ENCODE measurements at regions not wholly inside any gene's neighbourhood (a gene's known extent, or its start where the extent isn't known, plus 50 kb on each side); places are given as distances from the start of the nearest gene placed in this dataset.
"Not testable (repeated sequence)": the region's sequence is repeated elsewhere in the genome, so short reads cannot be mapped to it uniquely, and the experiment has no call there.

DNA sequence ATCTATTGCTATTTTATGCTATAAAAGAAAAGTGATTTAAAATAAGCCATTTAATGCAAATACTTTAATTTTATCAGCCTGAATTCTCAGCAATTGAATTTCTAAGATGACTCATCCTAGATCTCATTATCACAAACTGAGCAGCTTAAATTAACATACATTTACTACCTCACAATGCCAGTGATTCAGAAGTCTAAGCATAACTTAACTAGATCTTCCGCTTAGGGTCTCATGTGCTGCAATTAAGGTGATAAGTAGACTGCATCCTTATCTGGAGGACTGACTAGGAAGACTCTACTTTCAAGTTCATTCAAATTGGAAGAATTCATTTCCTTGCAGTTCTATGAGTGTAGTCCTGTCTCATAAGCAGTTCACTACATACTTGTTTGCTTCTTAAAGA lies 286.6 kb downstream of the COL11A1 start:
- DNase-seq = no peak

DNA sequence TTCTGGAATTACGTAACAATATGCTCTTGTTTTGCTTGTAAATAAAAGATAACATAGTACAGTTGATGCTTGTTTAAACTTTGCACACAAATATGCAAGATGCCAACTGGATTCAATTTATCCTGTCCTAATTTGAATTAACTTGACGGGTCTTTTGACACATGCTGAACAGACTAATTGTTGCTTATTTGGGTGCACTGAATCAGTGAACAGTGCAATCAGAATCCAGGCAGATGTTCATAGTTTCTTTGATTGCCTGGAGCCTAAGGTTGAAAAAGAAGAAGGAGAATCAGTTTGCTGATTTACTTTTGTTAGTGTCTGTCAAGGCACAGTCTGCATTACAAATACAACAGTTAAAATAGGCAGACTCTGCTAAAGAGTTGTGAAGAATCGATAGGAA lies 307.9 kb downstream of the COL11A1 start:
- DNase-seq = no peak

DNA sequence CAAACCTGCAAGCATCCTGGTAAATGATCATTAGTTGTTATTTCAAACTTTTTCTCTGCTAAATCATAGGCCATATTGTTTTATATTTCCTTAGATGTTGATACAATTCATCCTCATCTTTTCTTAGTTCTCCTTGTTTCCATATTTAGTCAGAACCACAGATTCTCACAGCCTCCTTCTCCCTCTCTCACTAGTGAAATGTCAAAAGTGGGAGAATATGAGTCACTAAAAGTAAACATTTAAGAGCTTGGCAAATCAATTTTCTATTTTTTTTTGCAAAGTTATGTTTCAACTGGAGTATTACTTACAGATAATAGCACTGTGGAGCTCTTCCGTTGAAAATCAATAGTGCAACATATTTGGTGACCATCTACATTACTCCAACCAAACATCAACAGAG lies 308.8 kb downstream of the COL11A1 start:
- no peak for DNase-seq

DNA sequence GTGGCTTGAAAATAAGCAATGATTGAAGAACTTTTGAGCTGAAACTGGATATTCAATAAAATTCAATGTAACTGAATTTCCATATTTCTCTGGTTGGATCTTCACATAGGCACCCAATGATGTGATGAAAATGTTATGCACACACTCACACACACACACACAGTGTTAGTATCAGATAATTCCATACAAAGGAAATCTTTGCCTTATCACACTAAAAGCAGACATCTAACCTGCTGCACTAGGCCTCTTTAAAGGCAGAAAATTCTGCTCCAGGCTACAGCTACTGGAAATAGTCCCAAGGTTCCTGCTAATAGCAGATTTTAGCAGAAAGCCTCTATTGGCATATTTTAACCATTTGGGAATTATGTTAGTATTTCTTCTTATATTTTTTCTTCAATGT lies 309.6 kb downstream of the COL11A1 start:
- no peak for DNase-seq

DNA sequence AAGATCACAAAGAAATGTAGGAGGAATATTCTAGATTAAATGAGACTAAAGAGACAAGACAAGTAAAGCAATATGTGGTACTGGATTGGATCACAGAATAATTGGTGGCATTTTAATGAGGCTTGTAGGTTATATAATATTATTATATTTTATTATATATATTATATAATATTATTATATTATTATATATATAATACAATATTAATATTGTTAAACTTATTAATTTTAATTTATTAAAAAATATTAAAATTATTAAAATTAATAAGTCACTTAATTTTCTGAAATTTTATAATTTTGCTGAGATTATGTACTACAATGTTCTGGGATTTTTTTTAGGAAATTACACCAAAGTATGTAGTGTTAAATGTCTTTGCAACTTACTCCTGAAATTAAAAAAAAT lies 311.9 kb downstream of the COL11A1 start:
- no peak for DNase-seq

DNA sequence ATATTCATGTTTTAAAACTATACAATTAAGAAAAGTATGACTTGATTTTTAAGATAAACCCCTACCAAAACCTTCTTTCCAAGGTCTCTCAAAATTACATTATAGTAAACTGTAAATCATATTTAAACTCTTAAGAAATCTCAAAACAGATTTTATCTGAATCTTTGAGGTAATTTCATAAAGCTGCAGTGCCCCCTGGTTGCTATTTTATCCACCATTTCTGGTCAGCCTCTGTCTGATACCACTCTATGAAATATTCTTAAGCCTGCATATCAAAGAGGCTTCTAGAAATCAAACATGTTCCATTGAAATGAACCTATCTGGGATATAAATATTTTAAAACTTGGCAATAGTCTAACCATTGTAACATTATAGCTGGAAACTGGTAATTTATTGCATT lies 317.3 kb downstream of the COL11A1 start:
- peak in 2 of 3 donors; percentile 8 to 19 for DNase-seq

DNA sequence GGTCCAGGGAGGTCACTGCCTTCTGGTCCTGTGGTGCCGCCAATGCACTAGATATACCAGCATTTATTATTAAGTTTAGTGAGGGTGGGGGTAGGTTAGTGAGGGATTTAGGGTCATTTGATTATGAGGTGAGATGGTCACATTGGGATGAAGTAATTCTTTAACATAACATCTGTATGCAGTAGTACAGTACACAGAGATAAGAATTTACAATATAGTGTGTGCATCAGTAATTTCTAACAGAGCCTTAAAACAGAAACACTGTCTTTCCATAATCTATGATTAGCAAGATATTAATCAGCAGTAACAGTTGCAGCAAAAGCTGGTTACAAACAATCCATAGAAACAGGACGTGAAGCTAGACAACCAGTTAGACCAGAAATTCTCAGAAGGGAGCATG lies 318.4 kb downstream of the COL11A1 start:
- not testable (repeated sequence) for DNase-seq

DNA sequence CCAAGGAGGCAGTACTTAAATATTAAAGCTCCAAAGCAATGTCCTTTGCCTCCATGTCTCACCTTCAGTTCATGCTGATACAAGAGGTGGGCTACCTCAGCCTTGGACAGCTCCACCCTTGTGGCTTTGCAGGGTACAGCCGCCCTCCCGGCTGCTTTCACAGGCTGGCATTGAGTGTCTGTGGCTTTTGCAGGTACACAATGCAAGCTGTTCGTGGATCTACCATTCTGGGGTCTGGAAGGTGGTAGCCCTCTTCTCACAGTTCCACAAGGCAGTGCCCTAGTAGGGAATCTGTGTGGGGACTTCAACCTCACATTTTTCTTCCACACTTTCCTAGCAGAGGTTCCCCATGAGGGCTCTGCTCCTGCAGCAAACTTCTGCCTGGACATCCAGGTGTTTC lies 324.8 kb downstream of the COL11A1 start:
- DNase-seq = no peak

DNA sequence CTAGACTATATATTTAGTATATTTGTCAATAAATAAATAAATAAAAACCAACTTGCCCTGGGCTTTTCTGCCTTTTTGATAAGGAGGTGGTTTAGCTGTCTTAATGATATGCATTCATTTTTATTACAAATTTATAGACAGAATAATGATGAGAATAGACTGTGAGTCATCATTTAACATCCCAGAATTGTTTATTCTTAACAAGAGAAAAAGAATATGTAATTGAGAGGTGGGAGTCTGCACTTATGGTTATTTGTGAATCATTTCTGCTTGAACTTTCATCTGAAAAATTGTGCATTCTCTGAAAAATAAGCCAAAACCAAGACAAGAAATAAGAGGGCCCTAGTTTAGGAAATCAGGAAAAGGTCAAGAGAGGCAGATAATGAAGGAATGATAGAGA lies 326.2 kb downstream of the COL11A1 start:
- no peak for DNase-seq

DNA sequence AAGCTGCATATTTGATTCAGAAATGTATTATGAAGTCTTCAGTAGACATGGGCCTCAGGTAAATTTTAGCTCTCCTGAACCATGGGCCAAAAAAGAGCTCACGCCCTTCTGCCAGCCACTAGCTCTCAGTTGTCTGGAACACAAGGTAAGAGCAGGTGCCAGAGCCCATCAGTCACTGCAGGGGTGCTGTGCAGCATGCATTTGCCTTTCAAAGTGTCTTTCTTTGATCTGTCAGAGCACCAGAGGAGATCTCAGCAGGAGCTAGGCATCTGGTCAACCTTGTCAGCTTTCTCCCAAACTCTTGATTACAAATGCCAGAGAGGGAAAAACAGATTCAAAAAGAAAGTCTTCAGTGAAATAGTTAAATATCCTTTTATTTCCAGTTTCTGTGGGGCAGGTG lies 332.3 kb downstream of the COL11A1 start:
- no peak for DNase-seq

DNA sequence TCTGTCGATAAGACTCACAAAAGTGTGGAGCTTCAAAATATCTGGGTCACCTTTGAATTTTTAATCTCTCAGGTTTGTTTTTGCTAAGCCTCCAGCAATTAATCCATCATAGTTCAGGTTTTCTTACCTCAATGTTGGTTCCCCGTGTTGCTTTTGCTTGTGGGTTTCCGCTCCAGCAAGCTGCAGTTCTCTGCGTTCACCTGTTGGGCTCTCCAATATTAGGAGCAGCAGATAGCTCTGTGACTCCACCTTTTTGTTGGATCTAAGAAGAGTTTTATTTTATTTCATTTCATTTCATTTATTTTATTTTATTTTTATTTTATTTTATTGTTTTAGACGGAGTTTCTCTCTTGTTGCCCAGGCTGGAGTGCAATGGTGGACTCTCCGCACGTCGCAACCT lies 335.5 kb downstream of the COL11A1 start:
- DNase-seq = no peak

DNA sequence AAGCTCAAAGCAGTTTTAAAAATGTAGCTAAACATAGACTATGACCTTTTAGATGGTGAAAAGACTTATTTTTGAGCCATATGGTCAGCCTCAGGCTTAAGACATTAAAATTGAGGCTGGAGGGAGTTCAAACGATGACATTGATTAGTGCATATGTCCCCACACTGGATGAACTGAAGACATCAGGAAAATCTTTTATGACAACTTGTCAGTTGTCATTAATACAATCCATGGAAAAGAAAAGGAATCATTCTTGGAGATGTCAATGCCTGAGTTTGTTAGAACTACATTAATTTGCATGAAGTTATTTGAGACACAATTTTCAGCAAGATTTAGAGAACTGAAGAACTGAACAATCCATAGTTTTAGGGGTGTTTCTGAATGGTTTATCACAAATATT lies 349.9 kb downstream of the COL11A1 start:
- no peak for DNase-seq

DNA sequence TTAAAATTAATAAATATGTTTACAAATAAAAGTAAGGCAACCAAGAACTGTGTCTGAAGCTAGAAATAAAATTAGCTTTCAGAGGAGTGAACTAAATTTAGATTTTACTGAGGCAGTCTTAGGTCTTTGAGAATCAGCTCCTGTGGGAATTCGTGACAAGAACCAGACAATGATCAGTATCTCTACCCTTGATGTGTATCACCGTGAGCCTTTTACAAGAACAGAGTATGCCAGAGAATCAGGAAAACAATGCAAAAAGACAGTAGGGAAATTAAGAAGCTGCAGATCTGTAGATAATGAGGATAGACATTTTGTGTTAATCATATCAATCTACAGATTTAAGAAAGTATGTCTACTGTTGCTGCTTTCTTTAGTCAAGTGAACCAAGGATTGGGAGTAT lies 351.0 kb downstream of the COL11A1 start:
- DNase-seq = no peak

DNA sequence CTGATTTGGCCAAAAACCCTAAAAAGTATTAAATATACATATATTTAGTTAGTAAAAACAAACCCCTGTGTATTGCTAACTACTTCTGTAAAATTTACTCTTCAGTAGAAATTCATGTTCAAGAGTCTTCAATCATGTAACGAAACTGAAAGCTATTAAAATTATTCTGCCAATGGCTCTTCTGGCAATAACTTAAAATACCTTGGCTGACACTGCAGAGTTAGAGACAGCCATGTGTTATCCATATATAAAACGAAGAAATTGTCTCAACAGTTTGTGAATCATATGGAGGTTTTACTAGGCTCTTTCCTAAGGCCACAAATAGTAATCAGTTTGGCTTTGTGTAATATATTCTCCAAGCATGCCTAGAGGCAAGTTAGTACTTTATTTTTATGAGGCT lies 357.2 kb downstream of the COL11A1 start:
- DNase-seq = peak in 2 of 3 donors; percentile 16 to 64

DNA sequence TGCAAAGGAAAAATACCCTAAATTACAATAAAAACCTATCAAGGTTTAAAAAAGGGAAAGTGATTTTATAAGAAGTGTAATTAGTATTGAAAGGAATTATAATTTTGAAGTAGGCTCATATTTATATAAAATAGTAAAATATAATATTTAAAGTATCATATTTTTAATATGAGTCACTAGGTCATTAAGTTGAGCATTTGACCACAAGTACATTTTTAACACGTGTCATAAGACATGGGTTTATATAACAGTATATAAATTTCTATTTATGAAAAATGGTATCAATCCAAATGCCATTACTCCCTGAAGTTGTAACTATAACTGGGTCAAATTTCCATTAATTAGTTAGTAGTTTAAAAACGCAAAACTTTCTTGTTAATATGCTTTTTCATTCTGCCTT lies 365.9 kb downstream of the COL11A1 start:
- no peak for DNase-seq

DNA sequence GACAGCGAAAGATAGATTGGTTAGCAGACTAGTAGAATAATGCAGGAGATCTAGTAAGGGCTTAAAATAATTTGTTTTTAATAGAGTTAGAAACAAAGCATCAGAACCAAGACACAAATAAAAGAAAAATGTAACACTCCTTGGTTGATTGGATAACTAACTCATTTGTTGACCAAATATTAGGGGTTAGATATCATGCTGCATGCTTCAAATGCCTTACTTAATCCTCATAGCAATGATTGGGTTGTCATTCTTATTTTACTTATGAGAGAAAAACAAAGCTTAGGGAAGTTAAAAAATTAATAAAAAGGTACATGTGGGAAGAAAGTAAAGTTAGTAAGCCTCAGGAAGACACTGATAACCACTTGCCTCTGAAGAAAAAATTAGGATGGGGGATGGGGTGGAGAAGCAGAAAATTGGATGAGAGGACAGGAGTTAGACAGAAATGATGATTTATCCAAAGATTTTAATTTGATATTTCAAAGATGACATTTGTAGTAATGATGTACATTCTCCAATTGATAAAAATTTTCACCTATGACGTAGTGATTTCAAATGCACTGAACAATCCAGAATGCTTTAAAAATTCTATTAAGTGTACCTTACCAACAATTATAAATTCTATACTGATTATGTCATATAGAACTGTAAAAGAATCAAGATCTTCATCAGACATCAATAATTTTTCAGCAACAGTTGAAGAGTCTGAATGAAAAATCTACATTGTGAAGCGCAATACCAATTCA lies 374.7 kb downstream of the COL11A1 start:
- DNase-seq = no peak

DNA sequence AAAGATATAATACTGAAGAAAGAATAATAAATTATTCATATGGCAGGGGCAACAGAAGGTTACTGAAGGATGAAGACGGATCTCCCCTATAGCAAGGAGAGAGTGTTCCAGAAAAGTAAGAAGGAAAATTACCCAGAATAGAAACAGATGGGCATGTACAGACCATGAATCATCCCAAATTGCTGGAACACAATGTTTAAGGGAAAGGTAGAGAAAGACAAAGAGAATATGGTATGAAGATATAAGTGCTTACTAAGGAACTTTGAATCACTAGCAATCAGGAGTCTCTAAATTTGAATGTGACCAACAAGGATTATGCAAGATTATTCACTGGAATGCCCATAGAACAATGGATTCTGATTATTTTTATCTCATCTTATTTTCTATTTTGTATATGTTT lies 375.4 kb downstream of the COL11A1 start:
- peak in 1 of 3 donors; percentile 7 for DNase-seq

DNA sequence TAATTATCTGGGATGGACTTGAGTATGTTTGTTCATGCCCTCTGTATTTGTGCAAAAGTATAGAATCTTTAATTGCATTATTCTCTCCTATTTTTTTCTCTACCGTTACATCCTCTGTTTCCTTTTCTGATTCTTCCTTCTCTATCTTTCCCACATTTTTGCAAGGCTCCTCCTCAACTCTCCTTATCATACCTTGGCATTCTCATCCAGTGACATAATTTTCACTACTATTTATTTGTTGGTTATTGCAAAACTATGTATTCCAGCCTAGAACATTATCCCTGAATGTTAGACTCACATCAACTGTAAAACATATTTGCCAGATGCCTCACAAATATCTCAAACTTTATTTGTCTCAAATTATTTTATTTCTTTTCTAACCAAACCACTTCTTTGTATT lies 381.9 kb downstream of the COL11A1 start:
- no peak for DNase-seq

DNA sequence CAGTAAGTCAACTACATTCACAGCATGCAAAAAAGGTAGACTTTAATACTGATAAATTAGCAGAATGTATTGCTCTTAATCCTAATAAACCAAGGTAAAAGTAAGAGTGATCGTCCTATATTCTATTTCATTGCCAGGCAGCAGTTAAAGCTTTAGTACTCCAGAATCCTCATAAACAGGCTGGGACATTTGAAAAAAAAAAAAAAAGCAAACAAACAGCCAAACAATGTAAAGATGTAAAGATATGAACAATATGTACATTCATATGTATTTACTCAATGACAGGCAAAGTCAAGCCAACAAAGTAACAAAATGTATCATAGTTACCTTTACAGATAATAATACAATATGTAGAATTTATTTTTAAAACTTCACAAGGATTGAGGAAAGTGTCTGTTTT lies 383.6 kb downstream of the COL11A1 start:
- DNase-seq = no peak

DNA sequence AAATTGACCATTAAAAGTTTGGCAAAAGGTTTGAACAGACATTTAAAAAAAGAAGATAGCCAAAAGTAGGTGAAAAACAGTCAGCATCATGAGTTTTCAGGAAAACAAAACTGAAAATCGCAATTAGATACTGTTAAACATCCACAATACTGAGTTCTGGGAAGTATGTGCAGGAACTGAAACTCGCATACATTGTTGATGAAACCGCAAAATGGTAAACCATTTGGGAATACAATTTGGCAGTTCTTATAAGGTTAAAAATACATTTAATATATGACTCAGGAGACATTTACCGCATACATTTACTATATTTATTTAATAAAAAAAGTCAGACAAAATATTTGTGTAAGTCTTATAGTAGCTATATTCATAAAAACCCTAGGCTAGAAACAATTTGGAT lies 393.2 kb downstream of the COL11A1 start:
- DNase-seq = peak in 2 of 3 donors; percentile 2 to 8

DNA sequence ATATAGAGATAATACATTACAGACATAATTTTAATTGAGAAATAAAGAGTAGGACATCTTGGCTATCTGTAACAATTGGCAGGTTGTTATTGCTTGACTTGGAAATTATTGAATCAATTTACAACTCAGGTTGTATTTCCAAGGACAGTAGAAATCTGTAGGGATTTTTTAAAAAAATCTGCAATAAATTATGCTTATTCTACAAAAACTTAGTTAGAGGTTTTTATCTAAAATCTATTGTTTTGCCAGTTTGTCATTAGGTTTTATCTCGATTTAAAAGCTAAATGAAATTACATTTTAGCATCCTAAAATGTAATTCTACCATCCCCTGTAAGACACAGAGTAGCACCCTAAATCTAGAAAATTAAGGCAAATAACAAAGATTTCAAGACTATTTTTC lies 408.8 kb downstream of the COL11A1 start:
- no peak for DNase-seq

DNA sequence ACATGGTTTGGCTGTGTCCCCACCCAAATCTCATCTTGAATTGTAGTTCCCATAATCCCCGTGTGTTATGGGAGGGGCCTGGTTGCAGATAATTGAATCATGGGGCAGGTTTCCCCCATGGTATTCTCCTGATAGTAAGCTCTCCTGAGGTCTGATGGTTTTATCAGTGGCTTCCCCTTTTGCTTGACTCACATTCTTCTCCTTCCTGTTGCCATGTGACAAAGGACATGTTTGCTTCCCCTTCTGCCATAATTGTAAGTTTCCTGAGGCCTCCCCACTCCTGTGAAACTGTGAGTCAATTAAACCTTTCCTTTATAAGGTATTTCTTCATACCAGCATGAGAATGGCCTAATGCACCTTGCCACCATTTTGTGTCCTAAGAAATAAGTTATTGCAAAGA lies 415.0 kb downstream of the COL11A1 start:
- DNase-seq = no peak

DNA sequence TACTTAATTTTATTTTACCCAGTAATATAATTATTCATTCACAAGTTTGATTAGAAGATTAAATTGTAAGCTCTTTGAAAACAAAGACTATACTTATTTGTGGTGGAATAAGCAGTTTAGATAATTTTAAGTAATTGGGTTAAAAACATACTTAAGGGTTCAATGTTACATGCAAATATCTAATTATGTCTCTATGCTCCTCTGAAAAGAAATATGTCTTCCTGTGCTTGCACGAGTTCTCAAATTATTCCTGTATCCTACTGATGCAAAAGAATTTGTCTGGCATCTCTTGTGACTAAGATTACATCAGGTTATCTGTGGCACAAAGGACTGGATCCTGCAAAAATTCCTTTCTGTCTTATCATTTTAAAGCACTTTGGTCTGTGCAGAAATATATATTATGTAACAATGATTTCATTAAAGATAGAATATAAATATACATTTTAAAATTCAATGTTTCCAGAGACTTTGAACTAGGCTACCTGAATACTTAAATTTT lies 416.7 kb downstream of the COL11A1 start:
- DNase-seq = no peak

DNA sequence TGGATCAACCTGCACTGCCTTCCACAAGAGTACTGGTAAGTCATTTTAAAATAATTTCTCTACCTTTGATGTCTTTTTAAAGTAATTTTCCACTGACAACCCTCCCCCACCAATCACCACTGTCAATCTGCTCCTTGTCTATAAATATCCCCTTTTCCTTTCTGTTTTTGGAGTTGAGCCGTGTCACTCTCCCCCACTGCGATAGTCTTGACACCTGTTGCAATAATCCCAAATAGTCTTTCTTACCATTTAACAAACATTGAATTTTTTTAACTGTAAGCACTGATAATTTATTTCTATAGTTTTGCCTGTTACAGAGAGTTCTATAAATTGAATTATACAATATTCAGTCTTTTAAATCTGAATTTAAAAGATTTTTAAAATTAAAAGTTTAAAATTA lies 420.9 kb downstream of the COL11A1 start:
- DNase-seq = no peak

All from muscle of back (tissue), 3 donors.